ENCODE measurements at regions not wholly inside any gene's neighbourhood (a gene's known extent, or its start where the extent isn't known, plus 50 kb on each side); places are given as distances from the start of the nearest gene placed in this dataset.

- TF ChIP-seq, protein P1, sequence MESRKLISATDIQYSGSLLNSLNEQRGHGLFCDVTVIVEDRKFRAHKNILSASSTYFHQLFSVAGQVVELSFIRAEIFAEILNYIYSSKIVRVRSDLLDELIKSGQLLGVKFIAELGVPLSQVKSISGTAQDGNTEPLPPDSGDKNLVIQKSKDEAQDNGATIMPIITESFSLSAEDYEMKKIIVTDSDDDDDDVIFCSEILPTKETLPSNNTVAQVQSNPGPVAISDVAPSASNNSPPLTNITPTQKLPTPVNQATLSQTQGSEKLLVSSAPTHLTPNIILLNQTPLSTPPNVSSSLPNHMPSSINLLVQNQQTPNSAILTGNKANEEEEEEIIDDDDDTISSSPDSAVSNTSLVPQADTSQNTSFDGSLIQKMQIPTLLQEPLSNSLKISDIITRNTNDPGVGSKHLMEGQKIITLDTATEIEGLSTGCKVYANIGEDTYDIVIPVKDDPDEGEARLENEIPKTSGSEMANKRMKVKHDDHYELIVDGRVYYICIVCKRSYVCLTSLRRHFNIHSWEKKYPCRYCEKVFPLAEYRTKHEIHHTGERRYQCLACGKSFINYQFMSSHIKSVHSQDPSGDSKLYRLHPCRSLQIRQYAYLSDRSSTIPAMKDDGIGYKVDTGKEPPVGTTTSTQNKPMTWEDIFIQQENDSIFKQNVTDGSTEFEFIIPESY (IDR thresholded peaks at IDR 0.05) = no peak
- TF ChIP-seq, protein P2, sequence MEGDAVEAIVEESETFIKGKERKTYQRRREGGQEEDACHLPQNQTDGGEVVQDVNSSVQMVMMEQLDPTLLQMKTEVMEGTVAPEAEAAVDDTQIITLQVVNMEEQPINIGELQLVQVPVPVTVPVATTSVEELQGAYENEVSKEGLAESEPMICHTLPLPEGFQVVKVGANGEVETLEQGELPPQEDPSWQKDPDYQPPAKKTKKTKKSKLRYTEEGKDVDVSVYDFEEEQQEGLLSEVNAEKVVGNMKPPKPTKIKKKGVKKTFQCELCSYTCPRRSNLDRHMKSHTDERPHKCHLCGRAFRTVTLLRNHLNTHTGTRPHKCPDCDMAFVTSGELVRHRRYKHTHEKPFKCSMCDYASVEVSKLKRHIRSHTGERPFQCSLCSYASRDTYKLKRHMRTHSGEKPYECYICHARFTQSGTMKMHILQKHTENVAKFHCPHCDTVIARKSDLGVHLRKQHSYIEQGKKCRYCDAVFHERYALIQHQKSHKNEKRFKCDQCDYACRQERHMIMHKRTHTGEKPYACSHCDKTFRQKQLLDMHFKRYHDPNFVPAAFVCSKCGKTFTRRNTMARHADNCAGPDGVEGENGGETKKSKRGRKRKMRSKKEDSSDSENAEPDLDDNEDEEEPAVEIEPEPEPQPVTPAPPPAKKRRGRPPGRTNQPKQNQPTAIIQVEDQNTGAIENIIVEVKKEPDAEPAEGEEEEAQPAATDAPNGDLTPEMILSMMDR (IDR thresholded peaks at IDR 0.05; ENCODE audit: low read depth, low read length, missing input control) = no peak
- TF ChIP-seq MAX (IDR thresholded peaks at IDR 0.05) = no peak
- TF ChIP-seq SP1 (IDR thresholded peaks at IDR 0.05) = no peak
- no peak for TF ChIP-seq TAF1 (conservative IDR thresholded peaks at IDR 0.05)
- no peak for TF ChIP-seq JUND (IDR thresholded peaks at IDR 0.05)
- TF ChIP-seq, protein P3, sequence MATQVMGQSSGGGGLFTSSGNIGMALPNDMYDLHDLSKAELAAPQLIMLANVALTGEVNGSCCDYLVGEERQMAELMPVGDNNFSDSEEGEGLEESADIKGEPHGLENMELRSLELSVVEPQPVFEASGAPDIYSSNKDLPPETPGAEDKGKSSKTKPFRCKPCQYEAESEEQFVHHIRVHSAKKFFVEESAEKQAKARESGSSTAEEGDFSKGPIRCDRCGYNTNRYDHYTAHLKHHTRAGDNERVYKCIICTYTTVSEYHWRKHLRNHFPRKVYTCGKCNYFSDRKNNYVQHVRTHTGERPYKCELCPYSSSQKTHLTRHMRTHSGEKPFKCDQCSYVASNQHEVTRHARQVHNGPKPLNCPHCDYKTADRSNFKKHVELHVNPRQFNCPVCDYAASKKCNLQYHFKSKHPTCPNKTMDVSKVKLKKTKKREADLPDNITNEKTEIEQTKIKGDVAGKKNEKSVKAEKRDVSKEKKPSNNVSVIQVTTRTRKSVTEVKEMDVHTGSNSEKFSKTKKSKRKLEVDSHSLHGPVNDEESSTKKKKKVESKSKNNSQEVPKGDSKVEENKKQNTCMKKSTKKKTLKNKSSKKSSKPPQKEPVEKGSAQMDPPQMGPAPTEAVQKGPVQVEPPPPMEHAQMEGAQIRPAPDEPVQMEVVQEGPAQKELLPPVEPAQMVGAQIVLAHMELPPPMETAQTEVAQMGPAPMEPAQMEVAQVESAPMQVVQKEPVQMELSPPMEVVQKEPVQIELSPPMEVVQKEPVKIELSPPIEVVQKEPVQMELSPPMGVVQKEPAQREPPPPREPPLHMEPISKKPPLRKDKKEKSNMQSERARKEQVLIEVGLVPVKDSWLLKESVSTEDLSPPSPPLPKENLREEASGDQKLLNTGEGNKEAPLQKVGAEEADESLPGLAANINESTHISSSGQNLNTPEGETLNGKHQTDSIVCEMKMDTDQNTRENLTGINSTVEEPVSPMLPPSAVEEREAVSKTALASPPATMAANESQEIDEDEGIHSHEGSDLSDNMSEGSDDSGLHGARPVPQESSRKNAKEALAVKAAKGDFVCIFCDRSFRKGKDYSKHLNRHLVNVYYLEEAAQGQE (IDR thresholded peaks at IDR 0.05) = no peak
- TF ChIP-seq, protein P4, sequence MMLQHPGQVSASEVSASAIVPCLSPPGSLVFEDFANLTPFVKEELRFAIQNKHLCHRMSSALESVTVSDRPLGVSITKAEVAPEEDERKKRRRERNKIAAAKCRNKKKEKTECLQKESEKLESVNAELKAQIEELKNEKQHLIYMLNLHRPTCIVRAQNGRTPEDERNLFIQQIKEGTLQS (IDR thresholded peaks at IDR 0.05) = no peak
- no peak for TF ChIP-seq YY1 (IDR thresholded peaks at IDR 0.05)
- TF ChIP-seq GABPA (IDR thresholded peaks at IDR 0.05 in 1 of 2, conservative IDR thresholded peaks at IDR 0.05 in 1 of 2) = no peak
Measured at GRCh38 chr7:46230298-46230989, 309.4 kb upstream of the IGFBP3 start.

All from liver (tissue), 3 donors.